GM23338 (cell line): ENCODE measurements at regions not wholly inside any gene's neighbourhood (a gene's known extent, or its start where the extent isn't known, plus 50 kb on each side); places are given as distances from the start of the nearest gene placed in this dataset.
"Not testable (repeated sequence)": the region's sequence is repeated elsewhere in the genome, so short reads cannot be mapped to it uniquely, and the experiment has no call there.

ENCODE experiments used
- ATAC-seq: fragments of 200-7000 bp; cut with Tn5 transposase; 3 replicates; pipeline ENCODE4 v1.9.1; 2020
- DNase-seq: peaks from one replicate; pipeline ENCODE4 v3.0.0-alpha.2; 2015; ENCODE audit warnings: low spot score
- H2AFZ ChIP-seq: fragments of 200-600 bp; sonication (generic); 2 replicates; pipeline ENCODE4 v1.8.0; 2016; ENCODE audit warnings: antibody characterized with exemption, mild to moderate bottlenecking, moderate library complexity
- H3F3A ChIP-seq: fragments of 200-600 bp; sonication (generic); replicated peaks from 2 replicates; pipeline ENCODE4 v1.8.0; 2017; ENCODE audit warnings: antibody characterized with exemption, mixed run types, low read depth
- H3K27ac ChIP-seq: fragments of 200-600 bp; sonication (generic); 2 replicates; pipeline ENCODE4 v1.6.1; 2016; ENCODE audit warnings: low read depth
- H3K27me3 ChIP-seq: fragments of 200-600 bp; sonication (generic); 2 replicates; pipeline ENCODE4 v1.8.0; 2016; ENCODE audit warnings: mild to moderate bottlenecking, mixed run types, moderate library complexity; ENCODE audit not compliant: insufficient read depth
- H3K36me3 ChIP-seq: fragments of 200-600 bp; sonication (generic); 2 replicates; pipeline ENCODE4 v1.8.0; 2016; ENCODE audit warnings: mild to moderate bottlenecking; ENCODE audit not compliant: insufficient read depth
- H3K4me1 ChIP-seq: fragments of 200-600 bp; sonication (generic); 2 replicates; pipeline ENCODE4 v1.8.0; 2016; ENCODE audit warnings: mild to moderate bottlenecking, moderate library complexity; ENCODE audit not compliant: insufficient read depth
- H3K4me2 ChIP-seq: fragments of 200-600 bp; sonication (generic); 2 replicates; pipeline ENCODE4 v1.7.1; 2017; ENCODE audit warnings: mixed run types
- H3K4me3 ChIP-seq: fragments of 200-600 bp; sonication (generic); 2 replicates; pipeline ENCODE4 v1.6.1; 2016; ENCODE audit warnings: mixed run types
- H3K79me2 ChIP-seq: fragments of 200-600 bp; sonication (generic); replicated peaks from 2 replicates; pipeline ENCODE4 v1.8.0; 2017; ENCODE audit warnings: mild to moderate bottlenecking; ENCODE audit not compliant: insufficient read depth
- H3K9me2 ChIP-seq: fragments of 200-600 bp; sonication (generic); 2 replicates; pipeline ENCODE4 v1.8.0; 2017; ENCODE audit not compliant: insufficient read depth
- H4K20me1 ChIP-seq: fragments of 200-600 bp; sonication (generic); replicated peaks from 2 replicates; pipeline ENCODE4 v1.8.0; 2017; ENCODE audit warnings: mild to moderate bottlenecking; ENCODE audit not compliant: insufficient read depth
- H3K27ac Mint-ChIP-seq: 2 replicates; pipeline ENCODE4 v1.8.0; 2020; ENCODE audit warnings: inconsistent platforms, mild to moderate bottlenecking, moderate library complexity, mixed read lengths
- H3K27me3 Mint-ChIP-seq: 3 replicates; pipeline ENCODE4 v1.8.0; 2022; ENCODE audit warnings: low read depth, mild to moderate bottlenecking, moderate library complexity, mixed read lengths, inconsistent platforms; ENCODE audit not compliant: insufficient read depth, poor library complexity
- H3K36me3 Mint-ChIP-seq: 3 replicates; pipeline ENCODE4 v1.8.0; 2021; ENCODE audit warnings: low read depth, mild to moderate bottlenecking, inconsistent platforms, moderate library complexity, mixed read lengths
- H3K4me1 Mint-ChIP-seq: 3 replicates; pipeline ENCODE4 v1.8.0; 2020; ENCODE audit warnings: mild to moderate bottlenecking, inconsistent platforms, mixed read lengths
- H3K4me3 Mint-ChIP-seq: 3 replicates; pipeline ENCODE4 v1.8.0; 2021; ENCODE audit warnings: moderate library complexity, mild to moderate bottlenecking, inconsistent platforms, mixed read lengths
- H3K9me3 Mint-ChIP-seq: 3 replicates; pipeline ENCODE4 v1.8.0; 2020; ENCODE audit warnings: moderate library complexity, mild to moderate bottlenecking, inconsistent platforms, mixed read lengths

GRCh38 chr4:49510238-49510637 is 524.2 kb downstream of the CWH43 start:
- H2AFZ ChIP-seq, H3K27ac ChIP-seq, H3K79me2 ChIP-seq, H3K9me2 ChIP-seq, H3K4me2 ChIP-seq, H3K27ac Mint-ChIP-seq, H3K4me1 Mint-ChIP-seq, ATAC-seq, H3K4me1 ChIP-seq, H3F3A ChIP-seq, DNase-seq, H4K20me1 ChIP-seq, H3K27me3 ChIP-seq, H3K4me3 Mint-ChIP-seq: not testable (repeated sequence)
- peaks cover 29% of the 10 kb centered on the region for H3K36me3 ChIP-seq
- Mint-ChIP-seq H3K27me3 (peaks cover 16% of the 10 kb centered on the region), H3K36me3 (peaks cover 51% of the 10 kb centered on the region), H3K9me3 (peaks cover 63% of the 10 kb centered on the region)
- H3K4me3 ChIP-seq, result peak overlapping the region; percentile 8; the same call in 1 of the 2 replicates

- not testable (repeated sequence) for H3F3A ChIP-seq, H3K4me2 ChIP-seq, H3K79me2 ChIP-seq, H3K4me3 ChIP-seq, H3K9me2 ChIP-seq, H3K4me1 Mint-ChIP-seq, H3K27ac ChIP-seq, H3K4me3 Mint-ChIP-seq, H4K20me1 ChIP-seq, ATAC-seq, DNase-seq, H3K27me3 ChIP-seq, H3K27ac Mint-ChIP-seq, H3K4me1 ChIP-seq, H2AFZ ChIP-seq
- peaks cover 29% of the 10 kb centered on the region for H3K36me3 ChIP-seq
- peaks cover 74% of the 10 kb centered on the region for H3K9me3 Mint-ChIP-seq
- H3K27me3 Mint-ChIP-seq, result peaks cover 18% of the 10 kb centered on the region
- H3K36me3 Mint-ChIP-seq, result peaks cover 62% of the 10 kb centered on the region
These were observed 525.3 kb downstream of the CWH43 start for GRCh38 chr4:49511353-49511752.

GRCh38 chr4:49511881-49512491 is 525.9 kb downstream of the CWH43 start:
- not testable (repeated sequence) for H3K4me1 ChIP-seq, H3K27ac Mint-ChIP-seq, DNase-seq, H4K20me1 ChIP-seq, H3K4me1 Mint-ChIP-seq, H3K4me3 Mint-ChIP-seq, H3K27ac ChIP-seq, H3K79me2 ChIP-seq, H2AFZ ChIP-seq, H3K27me3 ChIP-seq, H3K9me2 ChIP-seq, H3K4me2 ChIP-seq, H3F3A ChIP-seq, ATAC-seq
- H3K27me3 Mint-ChIP-seq, result peaks cover 18% of the 10 kb centered on the region
- H3K36me3 Mint-ChIP-seq, result peaks cover 68% of the 10 kb centered on the region
- peak overlapping the region; percentile 37; the same call in 1 of the 2 replicates for H3K4me3 ChIP-seq
- peaks cover 29% of the 10 kb centered on the region for H3K36me3 ChIP-seq
- H3K9me3 Mint-ChIP-seq, result peaks cover 81% of the 10 kb centered on the region

GRCh38 chr4:49512641-49513545 is 526.8 kb downstream of the CWH43 start:
- not testable (repeated sequence) for H3K27ac ChIP-seq, H4K20me1 ChIP-seq, H3K9me2 ChIP-seq, H3K4me1 ChIP-seq, H2AFZ ChIP-seq, H3K4me1 Mint-ChIP-seq, H3K27me3 ChIP-seq, H3K4me3 Mint-ChIP-seq, ATAC-seq, H3K27ac Mint-ChIP-seq, H3F3A ChIP-seq, H3K79me2 ChIP-seq, H3K4me2 ChIP-seq, DNase-seq
- peaks cover 29% of the 10 kb centered on the region for H3K36me3 ChIP-seq
- H3K4me3 ChIP-seq, result peak overlapping the region; percentile 37; the same call in 1 of the 2 replicates
- peaks cover 18% of the 10 kb centered on the region for H3K27me3 Mint-ChIP-seq
- H3K9me3 Mint-ChIP-seq, result peaks cover 84% of the 10 kb centered on the region
- peaks cover 68% of the 10 kb centered on the region for H3K36me3 Mint-ChIP-seq

- Mint-ChIP-seq H3K36me3 (peaks cover 68% of the 10 kb centered on the region), H3K27me3 (peaks cover 18% of the 10 kb centered on the region), H3K9me3 (peaks cover 88% of the 10 kb centered on the region)
- not testable (repeated sequence) for DNase-seq, H3K4me2 ChIP-seq, H3K27ac ChIP-seq, H3K27ac Mint-ChIP-seq, H3K27me3 ChIP-seq, H3K4me3 ChIP-seq, ATAC-seq, H3F3A ChIP-seq, H2AFZ ChIP-seq, H3K4me1 ChIP-seq, H3K4me3 Mint-ChIP-seq, H3K9me2 ChIP-seq, H3K79me2 ChIP-seq, H4K20me1 ChIP-seq, H3K4me1 Mint-ChIP-seq
- H3K36me3 ChIP-seq, result peaks cover 29% of the 10 kb centered on the region
These were observed 527.6 kb downstream of the CWH43 start for GRCh38 chr4:49513546-49514115.

- H3K4me2 ChIP-seq, H3K4me1 ChIP-seq, H3K4me1 Mint-ChIP-seq, H3K27ac ChIP-seq, ATAC-seq, H3K4me3 ChIP-seq, H4K20me1 ChIP-seq, H3K27me3 ChIP-seq, H3K79me2 ChIP-seq, H3K27ac Mint-ChIP-seq, H3K9me2 ChIP-seq, DNase-seq, H3K4me3 Mint-ChIP-seq, H2AFZ ChIP-seq, H3F3A ChIP-seq: not testable (repeated sequence)
- peaks cover 68% of the 10 kb centered on the region for H3K36me3 Mint-ChIP-seq
- H3K36me3 ChIP-seq, result peaks cover 29% of the 10 kb centered on the region
- peaks cover 18% of the 10 kb centered on the region for H3K27me3 Mint-ChIP-seq
- peaks cover 92% of the 10 kb centered on the region for H3K9me3 Mint-ChIP-seq
These were observed 528.2 kb downstream of the CWH43 start for GRCh38 chr4:49514171-49514699.
